ENCODE measurements at regions not wholly inside any gene's neighbourhood (a gene's known extent, or its start where the extent isn't known, plus 50 kb on each side); places are given as distances from the start of the nearest gene placed in this dataset.

DNA sequence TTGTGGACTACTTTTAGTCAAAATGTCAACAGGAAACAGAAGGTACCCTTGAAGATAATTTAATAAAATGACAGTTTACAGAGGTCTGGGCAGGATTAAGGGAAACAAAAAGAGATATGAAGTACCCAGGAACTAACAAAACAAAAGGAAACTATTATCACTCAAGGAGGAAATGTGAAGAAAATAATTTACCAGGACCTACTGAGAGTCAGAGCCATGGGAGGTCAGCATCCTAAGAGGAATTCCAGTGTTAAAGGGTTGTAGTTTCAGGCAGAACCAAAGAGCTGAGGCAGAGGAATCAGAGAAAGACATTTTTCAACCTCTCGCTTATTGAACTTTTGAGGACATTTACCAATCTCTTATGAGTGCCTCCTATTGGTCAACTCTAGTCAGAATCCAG lies 408.9 kb upstream of the CBLB start:
- TF ChIP-seq, protein P1, sequence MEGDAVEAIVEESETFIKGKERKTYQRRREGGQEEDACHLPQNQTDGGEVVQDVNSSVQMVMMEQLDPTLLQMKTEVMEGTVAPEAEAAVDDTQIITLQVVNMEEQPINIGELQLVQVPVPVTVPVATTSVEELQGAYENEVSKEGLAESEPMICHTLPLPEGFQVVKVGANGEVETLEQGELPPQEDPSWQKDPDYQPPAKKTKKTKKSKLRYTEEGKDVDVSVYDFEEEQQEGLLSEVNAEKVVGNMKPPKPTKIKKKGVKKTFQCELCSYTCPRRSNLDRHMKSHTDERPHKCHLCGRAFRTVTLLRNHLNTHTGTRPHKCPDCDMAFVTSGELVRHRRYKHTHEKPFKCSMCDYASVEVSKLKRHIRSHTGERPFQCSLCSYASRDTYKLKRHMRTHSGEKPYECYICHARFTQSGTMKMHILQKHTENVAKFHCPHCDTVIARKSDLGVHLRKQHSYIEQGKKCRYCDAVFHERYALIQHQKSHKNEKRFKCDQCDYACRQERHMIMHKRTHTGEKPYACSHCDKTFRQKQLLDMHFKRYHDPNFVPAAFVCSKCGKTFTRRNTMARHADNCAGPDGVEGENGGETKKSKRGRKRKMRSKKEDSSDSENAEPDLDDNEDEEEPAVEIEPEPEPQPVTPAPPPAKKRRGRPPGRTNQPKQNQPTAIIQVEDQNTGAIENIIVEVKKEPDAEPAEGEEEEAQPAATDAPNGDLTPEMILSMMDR (IDR thresholded peaks at IDR 0.05; ENCODE audit: low read length), result no peak
- TF ChIP-seq EZH2 (IDR thresholded peaks at IDR 0.05; ENCODE audit: borderline replicate concordance, low read length), result no peak

Measured in OCI-LY1 (cell line).